ENCODE measurements at regions not wholly inside any gene's neighbourhood (a gene's known extent, or its start where the extent isn't known, plus 50 kb on each side); places are given as distances from the start of the nearest gene placed in this dataset.
"Not testable (repeated sequence)": the region's sequence is repeated elsewhere in the genome, so short reads cannot be mapped to it uniquely, and the experiment has no call there.

DNA sequence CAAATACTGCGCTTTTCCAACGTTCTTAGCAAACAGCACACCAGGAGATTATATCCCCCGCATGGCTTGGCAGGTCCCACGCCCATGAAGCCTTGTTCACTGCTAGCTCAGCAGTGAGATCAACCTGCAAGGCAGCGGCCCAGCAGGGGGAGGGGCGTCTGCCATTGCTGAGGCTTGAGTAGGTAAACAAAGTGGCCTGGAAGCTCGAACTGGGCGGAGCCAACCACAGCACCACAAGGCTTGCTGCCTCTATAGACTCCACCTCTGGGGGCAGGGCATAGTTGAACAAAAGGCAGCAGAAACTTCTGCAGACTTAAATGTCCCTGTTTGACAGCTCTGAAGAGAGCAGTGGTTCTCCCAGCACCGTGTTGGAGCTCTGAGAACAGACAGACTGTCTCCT, 239.2 kb downstream of the NDUFS4 start:
- not testable (repeated sequence) for H3K36me3 Mint-ChIP-seq (ENCODE audit: low read depth); H3K27me3 Mint-ChIP-seq (ENCODE audit: low read depth); H3K27ac Mint-ChIP-seq; H3K9me3 Mint-ChIP-seq; H3K4me3 Mint-ChIP-seq; DNase-seq (ENCODE audit: low spot score); H3K4me1 Mint-ChIP-seq (ENCODE audit: low read depth)

DNA sequence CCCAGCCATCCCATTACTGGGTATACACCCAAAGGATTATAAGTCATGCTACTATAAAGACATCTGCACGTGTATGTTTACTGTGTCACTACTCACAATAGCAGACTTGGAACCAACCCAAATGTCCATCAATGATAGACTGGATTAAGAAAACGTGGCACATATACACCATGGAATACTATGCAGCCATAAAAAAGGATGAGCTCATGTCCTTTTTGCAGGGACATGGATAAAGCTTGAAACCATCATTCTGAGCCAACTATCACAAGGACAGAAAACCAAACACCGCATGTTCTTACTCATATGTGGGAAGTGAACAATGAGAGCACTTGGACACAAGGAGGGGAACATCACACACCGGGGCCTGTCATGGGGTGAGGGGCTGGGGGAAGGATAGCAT, 248.0 kb downstream of the NDUFS4 start:
- H3K27me3 Mint-ChIP-seq (ENCODE audit: low read depth); H3K36me3 Mint-ChIP-seq (ENCODE audit: low read depth); DNase-seq (ENCODE audit: low spot score); H3K27ac Mint-ChIP-seq; H3K4me1 Mint-ChIP-seq (ENCODE audit: low read depth); H3K4me3 Mint-ChIP-seq; H3K9me3 Mint-ChIP-seq: not testable (repeated sequence)

DNA sequence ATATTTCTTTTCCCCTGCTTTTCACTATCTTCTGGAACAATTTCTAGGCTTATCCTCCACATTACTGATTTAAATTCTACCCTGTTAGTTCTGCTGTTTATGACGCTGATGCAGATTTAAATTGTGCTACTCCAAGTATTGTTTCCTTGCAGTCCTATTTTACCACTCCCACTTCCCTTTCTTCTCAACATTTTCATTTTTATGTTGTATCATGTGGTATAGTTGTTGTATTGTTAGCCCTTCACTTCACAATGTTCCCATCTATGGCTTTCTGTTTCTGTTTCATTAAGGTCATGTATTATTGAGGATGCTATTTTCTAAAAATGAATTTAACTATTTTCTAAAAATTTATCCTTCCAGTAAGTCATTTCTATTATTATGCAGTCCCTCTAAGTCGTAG, 254.4 kb downstream of the NDUFS4 start:
- no peak overlapping the region for H3K4me3 Mint-ChIP-seq
- no peaks in the 10 kb centered on the region for H3K36me3 Mint-ChIP-seq (ENCODE audit: low read depth)
- no peak overlapping the region for H3K27ac Mint-ChIP-seq
- H3K4me1 Mint-ChIP-seq (ENCODE audit: low read depth), result no peaks in the 10 kb centered on the region
- no peak for DNase-seq (ENCODE audit: low spot score)
- H3K27me3 Mint-ChIP-seq (ENCODE audit: low read depth), result peaks cover 3% of the 10 kb centered on the region
- H3K9me3 Mint-ChIP-seq, result no peaks in the 10 kb centered on the region

DNA sequence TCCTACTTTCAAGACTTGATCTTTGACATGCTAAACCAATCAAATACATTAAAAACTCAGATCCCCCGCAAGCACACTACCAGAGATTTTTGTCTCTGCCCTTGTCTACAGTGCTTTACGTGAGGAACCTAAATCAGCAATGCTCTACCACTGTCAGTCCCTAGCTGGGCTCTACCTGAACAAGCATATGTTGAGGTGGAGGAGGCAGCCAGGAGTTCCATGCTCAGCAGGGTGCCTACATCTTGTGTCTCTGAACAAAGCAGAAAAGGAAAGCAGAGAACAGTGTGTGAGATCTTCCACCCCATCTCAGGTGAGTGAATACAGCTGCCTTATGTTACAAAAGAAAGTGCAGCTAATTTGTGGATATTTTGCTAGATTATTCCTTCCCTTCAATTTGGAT, 255.0 kb downstream of the NDUFS4 start:
- DNase-seq (ENCODE audit: low spot score), result no peak
- Mint-ChIP-seq H3K9me3 (no peaks in the 10 kb centered on the region), H3K27me3 (ENCODE audit: low read depth) (peaks cover 3% of the 10 kb centered on the region), H3K4me1 (ENCODE audit: low read depth) (no peaks in the 10 kb centered on the region), H3K27ac (no peak overlapping the region), H3K36me3 (ENCODE audit: low read depth) (no peaks in the 10 kb centered on the region), H3K4me3 (no peak overlapping the region)

DNA sequence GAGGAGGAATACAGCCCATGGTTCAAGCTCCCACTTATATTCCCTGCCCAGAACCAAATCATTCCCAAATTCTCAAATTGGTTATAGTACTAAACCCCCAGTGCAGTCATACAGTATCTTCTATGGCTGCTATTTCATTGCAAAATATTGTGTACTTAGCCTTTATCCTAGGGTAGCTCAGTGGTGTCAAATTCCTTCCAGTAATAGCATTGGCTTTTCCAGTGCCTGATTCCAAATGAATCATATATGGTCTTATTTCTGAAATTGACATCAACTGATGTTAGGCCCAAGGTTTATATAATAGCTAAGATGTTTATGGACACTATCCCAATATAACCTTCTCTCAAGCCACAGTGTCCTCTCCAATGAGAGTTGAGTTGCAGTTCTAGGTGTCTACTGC, 256.7 kb downstream of the NDUFS4 start:
- H3K36me3 Mint-ChIP-seq (ENCODE audit: low read depth), result no peaks in the 10 kb centered on the region
- no peak overlapping the region for H3K4me3 Mint-ChIP-seq
- no peak for DNase-seq (ENCODE audit: low spot score)
- H3K4me1 Mint-ChIP-seq (ENCODE audit: low read depth), result no peaks in the 10 kb centered on the region
- no peak overlapping the region for H3K27ac Mint-ChIP-seq
- H3K9me3 Mint-ChIP-seq, result no peaks in the 10 kb centered on the region
- peaks cover 3% of the 10 kb centered on the region for H3K27me3 Mint-ChIP-seq (ENCODE audit: low read depth)

DNA sequence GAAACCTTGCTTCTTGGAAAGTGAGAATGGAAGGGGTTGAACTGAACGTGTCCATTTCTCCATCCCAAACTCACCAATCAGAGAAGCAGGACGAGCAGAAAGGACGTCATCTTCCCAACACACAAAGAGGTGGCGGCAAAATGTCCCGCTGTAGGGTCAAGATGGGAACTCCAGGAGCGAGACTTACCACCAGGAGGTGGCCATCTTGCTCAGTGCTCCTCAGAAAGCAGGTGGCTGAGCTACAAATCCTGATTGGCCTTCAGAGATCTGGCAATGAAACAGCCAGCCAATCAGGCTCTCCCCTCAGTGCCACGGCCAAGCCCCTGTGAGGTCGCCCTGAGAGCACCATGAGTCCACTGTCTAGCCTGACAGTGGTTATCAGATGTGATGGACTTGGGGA, 259.0 kb downstream of the NDUFS4 start:
- Mint-ChIP-seq H3K27ac (no peak overlapping the region), H3K36me3 (ENCODE audit: low read depth) (no peaks in the 10 kb centered on the region), H3K4me3 (no peak overlapping the region), H3K27me3 (ENCODE audit: low read depth) (peaks cover 3% of the 10 kb centered on the region), H3K4me1 (ENCODE audit: low read depth) (no peaks in the 10 kb centered on the region), H3K9me3 (no peaks in the 10 kb centered on the region)
- DNase-seq (ENCODE audit: low spot score), result no peak

DNA sequence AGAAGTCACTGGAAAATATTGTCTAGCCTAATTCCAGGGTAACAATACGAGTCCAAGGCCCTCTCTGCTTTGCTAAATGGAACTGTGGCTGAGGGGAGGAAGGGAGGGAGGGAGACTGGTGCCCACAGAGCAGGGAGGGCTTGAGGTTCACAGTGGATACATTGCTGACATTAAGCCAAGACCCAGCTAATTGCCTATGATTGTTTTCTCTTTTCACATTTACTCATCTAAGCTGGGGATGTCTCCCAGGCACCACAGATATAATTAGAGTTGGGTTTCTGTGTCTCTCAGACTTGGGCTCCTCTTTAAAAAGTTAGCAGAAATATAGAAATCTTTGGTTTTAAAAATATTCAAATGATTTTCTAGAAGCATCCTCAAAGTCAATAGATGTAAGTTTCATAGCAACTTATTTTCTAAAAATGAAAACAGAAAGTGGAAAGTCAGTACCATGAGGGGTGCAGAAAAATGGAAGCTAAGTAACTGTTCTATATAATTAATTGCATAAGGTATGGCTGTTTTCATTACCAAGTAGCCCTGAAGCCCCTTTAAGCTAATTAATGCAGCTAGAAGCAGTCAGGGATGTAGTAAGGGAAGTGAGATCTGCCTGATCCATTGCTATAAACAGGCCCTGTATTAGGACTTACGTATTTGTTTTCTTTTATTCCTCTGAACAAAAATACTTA, 259.8 kb downstream of the NDUFS4 start:
- H3K4me3 Mint-ChIP-seq, result no peak overlapping the region
- H3K27ac Mint-ChIP-seq, result no peak overlapping the region
- no peaks in the 10 kb centered on the region for H3K36me3 Mint-ChIP-seq (ENCODE audit: low read depth)
- no peaks in the 10 kb centered on the region for H3K4me1 Mint-ChIP-seq (ENCODE audit: low read depth)
- H3K9me3 Mint-ChIP-seq, result no peaks in the 10 kb centered on the region
- no peak for DNase-seq (ENCODE audit: low spot score)
- no peaks in the 10 kb centered on the region for H3K27me3 Mint-ChIP-seq (ENCODE audit: low read depth)

DNA sequence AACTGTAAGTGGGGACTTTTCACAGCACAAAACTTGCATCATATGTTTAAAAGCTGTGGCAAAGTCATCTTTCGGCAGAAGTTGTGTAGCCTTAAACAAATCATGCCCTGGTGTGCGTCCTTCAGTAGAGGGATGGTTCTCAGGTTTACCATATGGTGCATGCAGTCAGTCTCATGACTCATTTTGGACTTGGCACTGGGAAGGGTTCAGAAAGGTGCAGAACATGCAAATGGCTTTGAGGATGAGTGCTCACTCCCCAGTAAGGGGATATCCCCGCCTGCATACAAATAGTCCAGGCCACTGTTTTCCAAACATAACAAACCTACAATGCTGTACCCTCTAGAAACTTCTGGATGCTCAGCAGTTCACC, 260.3 kb downstream of the NDUFS4 start:
- Mint-ChIP-seq H3K4me3 (no peak overlapping the region), H3K27me3 (ENCODE audit: low read depth) (no peaks in the 10 kb centered on the region), H3K9me3 (no peaks in the 10 kb centered on the region), H3K36me3 (ENCODE audit: low read depth) (no peaks in the 10 kb centered on the region), H3K4me1 (ENCODE audit: low read depth) (no peaks in the 10 kb centered on the region), H3K27ac (no peak overlapping the region)
- no peak for DNase-seq (ENCODE audit: low spot score)

DNA sequence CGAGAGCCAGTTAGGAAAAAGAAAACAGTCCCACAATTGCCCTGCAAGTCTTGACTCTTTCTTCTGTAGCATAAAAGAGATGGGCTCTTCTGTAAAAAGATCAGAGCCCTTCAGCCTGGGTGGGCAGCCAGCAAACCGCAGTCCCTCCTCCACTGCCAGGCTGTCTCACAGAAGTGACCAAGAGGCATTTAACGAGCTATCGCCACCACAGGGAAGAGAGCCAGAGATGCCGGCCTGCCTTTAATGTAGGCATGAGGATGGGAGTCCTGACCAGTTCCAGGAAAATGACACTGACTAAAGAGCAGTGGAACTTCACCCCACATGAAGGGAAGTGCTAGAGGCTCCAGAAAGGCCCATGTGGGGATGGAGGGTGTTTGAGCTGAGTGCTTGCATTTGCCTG, 264.6 kb downstream of the NDUFS4 start:
- Mint-ChIP-seq H3K27me3 (ENCODE audit: low read depth) (no peaks in the 10 kb centered on the region), H3K4me3 (no peak overlapping the region), H3K36me3 (ENCODE audit: low read depth) (no peaks in the 10 kb centered on the region), H3K9me3 (no peaks in the 10 kb centered on the region), H3K27ac (no peak overlapping the region), H3K4me1 (ENCODE audit: low read depth) (no peaks in the 10 kb centered on the region)
- DNase-seq (ENCODE audit: low spot score), result no peak

DNA sequence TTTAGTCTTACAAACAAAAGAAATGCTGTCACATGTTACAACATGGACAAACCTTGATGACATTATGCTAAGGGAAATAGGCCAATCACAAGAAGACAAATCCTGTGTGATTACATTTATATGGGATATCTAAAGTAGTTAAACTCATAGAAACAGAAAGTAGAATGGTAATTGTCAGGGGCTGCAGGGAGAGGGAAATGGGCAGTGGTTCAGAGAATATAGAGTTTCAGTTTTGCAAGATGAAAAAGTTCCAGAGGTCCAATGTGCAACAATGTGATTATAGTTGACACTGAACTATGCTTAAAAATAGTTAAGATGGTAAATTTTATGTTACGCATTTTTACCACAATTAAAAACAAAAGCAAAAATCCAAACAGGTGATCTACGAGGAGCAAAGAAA, 265.5 kb downstream of the NDUFS4 start:
- Mint-ChIP-seq H3K36me3 (ENCODE audit: low read depth) (no peaks in the 10 kb centered on the region), H3K9me3 (no peaks in the 10 kb centered on the region), H3K4me3 (no peak overlapping the region), H3K4me1 (ENCODE audit: low read depth) (no peaks in the 10 kb centered on the region), H3K27ac (no peak overlapping the region), H3K27me3 (ENCODE audit: low read depth) (no peaks in the 10 kb centered on the region)
- no peak for DNase-seq (ENCODE audit: low spot score)

DNA sequence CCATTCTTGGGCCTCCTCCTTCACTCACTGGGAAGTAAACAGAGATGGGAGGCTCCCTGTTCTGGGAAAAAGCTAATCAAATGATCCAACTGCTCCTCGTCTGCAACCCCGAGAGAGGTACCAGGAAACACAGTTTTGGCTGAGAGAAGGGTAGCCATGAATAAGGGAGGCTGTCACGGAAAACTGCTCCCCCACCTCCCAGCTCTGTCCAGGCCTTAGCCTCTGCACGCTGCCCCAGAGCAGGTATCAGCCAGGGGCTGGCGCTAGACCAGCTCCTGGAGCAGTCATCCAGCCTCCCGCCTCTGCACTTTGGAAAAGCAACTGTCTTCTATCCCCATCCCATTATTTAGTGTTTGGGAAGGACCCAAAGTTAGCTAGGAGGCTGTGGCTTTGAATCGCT, 266.1 kb downstream of the NDUFS4 start:
- H3K9me3 Mint-ChIP-seq, result peaks cover 4% of the 10 kb centered on the region
- DNase-seq (ENCODE audit: low spot score), result no peak
- H3K36me3 Mint-ChIP-seq (ENCODE audit: low read depth), result no peaks in the 10 kb centered on the region
- no peak overlapping the region for H3K27ac Mint-ChIP-seq
- no peak overlapping the region for H3K4me3 Mint-ChIP-seq
- no peaks in the 10 kb centered on the region for H3K4me1 Mint-ChIP-seq (ENCODE audit: low read depth)
- H3K27me3 Mint-ChIP-seq (ENCODE audit: low read depth), result no peaks in the 10 kb centered on the region

DNA sequence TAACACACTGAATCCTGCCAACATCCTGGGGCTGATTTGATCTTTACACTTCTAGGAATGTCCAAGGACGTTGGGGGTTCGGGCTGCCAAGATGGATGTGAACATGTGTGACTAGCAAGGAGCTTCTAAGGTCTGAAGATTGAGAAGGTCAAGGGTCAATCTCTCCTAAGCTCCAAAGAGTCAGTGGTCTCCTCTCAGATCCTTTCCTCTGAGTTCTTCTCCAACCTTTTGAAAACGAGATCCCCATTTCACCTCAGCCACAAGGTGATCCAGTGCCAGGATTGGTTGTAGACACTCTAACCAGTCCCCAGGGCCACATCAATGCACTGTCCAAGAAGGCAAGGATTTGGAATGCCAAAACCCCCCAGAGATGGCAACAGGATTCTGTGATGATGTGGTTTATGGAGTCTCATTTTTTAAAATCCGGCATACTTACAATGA, 266.8 kb downstream of the NDUFS4 start:
- Mint-ChIP-seq H3K27ac (no peak overlapping the region), H3K27me3 (ENCODE audit: low read depth) (no peaks in the 10 kb centered on the region), H3K36me3 (ENCODE audit: low read depth) (no peaks in the 10 kb centered on the region), H3K4me3 (no peak overlapping the region), H3K4me1 (ENCODE audit: low read depth) (no peaks in the 10 kb centered on the region), H3K9me3 (peaks cover 4% of the 10 kb centered on the region)
- no peak for DNase-seq (ENCODE audit: low spot score)

DNA sequence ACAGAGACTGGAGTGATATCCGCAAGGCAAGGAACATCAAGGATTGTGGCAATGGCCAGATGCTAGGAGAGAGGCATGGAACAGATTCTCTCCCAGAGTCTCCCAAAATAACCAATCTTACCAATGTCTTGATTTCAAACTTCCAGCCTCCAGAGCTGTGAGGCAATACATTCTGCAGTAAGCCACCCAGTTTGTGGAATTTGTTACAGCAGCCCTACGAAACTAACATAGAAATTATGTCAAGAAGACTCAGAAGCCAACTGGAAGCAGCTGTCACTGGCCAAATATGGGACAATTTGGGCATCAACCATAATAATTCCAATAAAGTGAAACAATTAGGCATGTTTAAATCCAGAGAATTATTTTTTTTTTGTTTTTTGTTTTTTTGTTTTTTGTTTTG, 271.1 kb downstream of the NDUFS4 start:
- Mint-ChIP-seq H3K36me3 (ENCODE audit: low read depth) (no peaks in the 10 kb centered on the region), H3K4me3 (no peak overlapping the region), H3K4me1 (ENCODE audit: low read depth) (no peaks in the 10 kb centered on the region), H3K27me3 (ENCODE audit: low read depth) (peaks cover 3% of the 10 kb centered on the region), H3K9me3 (peaks cover 4% of the 10 kb centered on the region), H3K27ac (no peak overlapping the region)
- no peak for DNase-seq (ENCODE audit: low spot score)

All from T-helper 2 cell treated with Interferon-gamma antibody and Interleukin-4, amounts not matched to agents 5 μg/mL and 100 μg/mL, for 36 hours (primary cell).